Ascending aorta (tissue), 2 donors: ENCODE measurements at regions not wholly inside any gene's neighbourhood (a gene's known extent, or its start where the extent isn't known, plus 50 kb on each side); places are given as distances from the start of the nearest gene placed in this dataset.

Experiments used
- DNase-seq, 2 donors: peaks; one replicate each; pipeline ENCODE4 v3.0.0-alpha.2; 2019; ENCODE audit warnings: low spot score in 2 of 2
- H3K27ac ChIP-seq, 2 donors: fragments of 200-600 bp; sonication (generic); one replicate each; pipeline ENCODE4 v1.5.1; 2016 to 2017; ENCODE audit warnings: mild to moderate bottlenecking in 1 of 2
- H3K27me3 ChIP-seq: fragments of 200-600 bp; sonication (generic); one replicate; pipeline ENCODE4 v1.5.1; 2017
- H3K36me3 ChIP-seq, 2 donors: fragments of 200-600 bp; sonication (generic); one replicate each; pipeline ENCODE4 v1.5.1; 2016
- H3K4me1 ChIP-seq, 2 donors: fragments of 200-600 bp; sonication (generic); one replicate each; pipeline ENCODE4 v1.5.1; 2016 to 2017; ENCODE audit warnings: mild to moderate bottlenecking in 1 of 2
- H3K4me3 ChIP-seq, 2 donors: fragments of 200-600 bp; sonication (generic); one replicate each; pipeline ENCODE4 v1.5.1; 2016 to 2017; ENCODE audit warnings: mild to moderate bottlenecking in 1 of 2
- H3K9me3 ChIP-seq, 2 donors: fragments of 200-600 bp; sonication (generic); one replicate each; pipeline ENCODE4 v1.5.1; 2016
- CTCF ChIP-seq, 3 experiments: fragments of 200-600 bp in 2 of 3; fragments of 450-650 bp in 1 of 3; sonication (generic) in 2 of 3; IDR thresholded peaks; one replicate each; pipeline ENCODE4 v1.5.1; 2016 to 2019; ENCODE audit warnings: antibody characterized with exemption in 3 of 3, mild to moderate bottlenecking in 1 of 3, moderate library complexity in 1 of 3
- intact Hi-C: fragments of 100-400 bp; cut with DNase I; formaldehyde crosslinking; loops from one replicate; pipeline ENCODE4 v1.15.1; 2023

- Histone ChIP-seq H3K27me3 (no peaks in the 10 kb centered on the region), H3K27ac (no peak overlapping the region), H3K4me3 (no peak overlapping the region), H3K9me3 (no peaks in the 10 kb centered on the region), H3K4me1 (no peaks in the 10 kb centered on the region), H3K36me3 (no peaks in the 10 kb centered on the region)
- intact Hi-C loops = no loop called here
- TF ChIP-seq CTCF (IDR thresholded peaks at IDR 0.05) = no peak
- no peak for DNase-seq
Measured at GRCh38 chr13:29953542-29953941, 103.1 kb upstream of the UBL3 start.

- TF ChIP-seq CTCF (IDR thresholded peaks at IDR 0.05) = no peak
- no peaks in the 10 kb centered on the region for H3K27me3 ChIP-seq
- no peaks in the 10 kb centered on the region for H3K9me3 ChIP-seq
- no peaks in the 10 kb centered on the region for H3K36me3 ChIP-seq
- no peak overlapping the region for H3K4me3 ChIP-seq
- DNase-seq = no peak
- intact Hi-C loops = no loop called here
- no peak overlapping the region for H3K27ac ChIP-seq
- H3K4me1 ChIP-seq = no peaks in the 10 kb centered on the region
Measured at GRCh38 chr13:29952245-29952644, 101.8 kb upstream of the UBL3 start.

GRCh38 chr13:29948791-29949190 lies 98.4 kb upstream of the UBL3 start:
- H3K9me3 ChIP-seq = no peaks in the 10 kb centered on the region
- DNase-seq = no peak
- no peaks in the 10 kb centered on the region for H3K36me3 ChIP-seq
- H3K27ac ChIP-seq = no peak overlapping the region
- no peaks in the 10 kb centered on the region for H3K27me3 ChIP-seq
- intact Hi-C loops = no loop called here
- no peaks in the 10 kb centered on the region for H3K4me1 ChIP-seq
- no peak overlapping the region for H3K4me3 ChIP-seq
- no peak for TF ChIP-seq CTCF (IDR thresholded peaks at IDR 0.05)

- no peak for TF ChIP-seq CTCF (IDR thresholded peaks at IDR 0.05)
- no peaks in the 10 kb centered on the region for H3K9me3 ChIP-seq
- no peak overlapping the region for H3K4me3 ChIP-seq
- H3K27ac ChIP-seq = no peak overlapping the region
- no peaks in the 10 kb centered on the region for H3K36me3 ChIP-seq
- no peaks in the 10 kb centered on the region for H3K27me3 ChIP-seq
- no peaks in the 10 kb centered on the region for H3K4me1 ChIP-seq
- intact Hi-C loops = no loop called here
- DNase-seq = no peak
Measured at GRCh38 chr13:29948244-29948643, 97.8 kb upstream of the UBL3 start.

- TF ChIP-seq CTCF (IDR thresholded peaks at IDR 0.05) = no peak
- Histone ChIP-seq H3K4me1 (no peaks in the 10 kb centered on the region), H3K27me3 (no peaks in the 10 kb centered on the region), H3K36me3 (no peaks in the 10 kb centered on the region), H3K27ac (no peak overlapping the region), H3K4me3 (no peak overlapping the region), H3K9me3 (no peaks in the 10 kb centered on the region)
- intact Hi-C loops = no loop called here
- DNase-seq = no peak
Measured at GRCh38 chr13:29947839-29948238, 97.4 kb upstream of the UBL3 start.

GRCh38 chr13:29946093-29946492 lies 95.7 kb upstream of the UBL3 start:
- no peaks in the 10 kb centered on the region for H3K9me3 ChIP-seq
- no peak overlapping the region for H3K4me3 ChIP-seq
- no peaks in the 10 kb centered on the region for H3K27me3 ChIP-seq
- TF ChIP-seq CTCF (IDR thresholded peaks at IDR 0.05) = no peak
- peak in 1 of 2 donors; percentile 22 for DNase-seq
- no peak overlapping the region for H3K27ac ChIP-seq
- H3K4me1 ChIP-seq = no peaks in the 10 kb centered on the region
- intact Hi-C loops = no loop called here
- H3K36me3 ChIP-seq = no peaks in the 10 kb centered on the region
